ENCODE measurements at regions not wholly inside any gene's neighbourhood (a gene's known extent, or its start where the extent isn't known, plus 50 kb on each side); places are given as distances from the start of the nearest gene placed in this dataset.

DNA sequence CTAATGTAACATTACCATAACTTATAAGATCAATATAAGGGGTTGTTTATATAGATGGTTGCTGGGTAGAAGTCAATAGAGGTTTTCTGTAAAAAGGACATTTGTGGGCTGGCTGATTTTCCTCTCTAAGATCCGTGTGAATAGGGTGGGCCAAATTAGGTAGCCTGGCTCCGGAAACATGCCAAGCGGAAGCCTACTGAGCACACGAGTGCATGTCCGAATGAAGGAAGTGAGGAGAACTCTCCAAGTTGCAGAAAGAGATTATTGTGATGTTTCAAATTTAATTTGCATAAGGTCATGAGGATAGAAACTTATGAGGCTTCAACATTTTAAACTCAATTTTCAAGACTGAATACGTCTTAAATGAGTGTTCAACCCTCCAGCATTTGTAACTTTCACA is 356.7 kb downstream of the SNAPC1 start:
- H2AFZ ChIP-seq (ENCODE audit: low read depth, low read length, severe bottlenecking): no peak overlapping the region
- H3K4me3 ChIP-seq (ENCODE audit: insufficient read depth, low read length, poor library complexity, severe bottlenecking): no peak overlapping the region
- no peak overlapping the region for H3K27ac ChIP-seq (ENCODE audit: low read depth, low read length)
- no peaks in the 10 kb centered on the region for H3K79me2 ChIP-seq (ENCODE audit: insufficient read depth, low read length)
- H3F3A ChIP-seq (ENCODE audit: insufficient read depth): no peaks in the 10 kb centered on the region
- no peaks in the 10 kb centered on the region for H3K9me2 ChIP-seq (replicated peaks; ENCODE audit: insufficient read depth, low read length)
- no peak overlapping the region for H3K9ac ChIP-seq (ENCODE audit: low read length)
- H3K9me3 ChIP-seq (ENCODE audit: insufficient read depth, low read length): no peaks in the 10 kb centered on the region
- H3K4me2 ChIP-seq (ENCODE audit: low read depth, low read length, poor library complexity, severe bottlenecking): no peak overlapping the region
- no peaks in the 10 kb centered on the region for H3K36me3 ChIP-seq (ENCODE audit: low read length)
- no peaks in the 10 kb centered on the region for H3K27me3 ChIP-seq (ENCODE audit: low read length)
- no peak for TF ChIP-seq CTCF (IDR thresholded peaks at IDR 0.05; ENCODE audit: insufficient read depth, low read length, poor library complexity, severe bottlenecking)
- TF ChIP-seq EZH2phosphoT487 (conservative IDR thresholded peaks at IDR 0.05; ENCODE audit: low read length): no peak
- no peaks in the 10 kb centered on the region for H4K20me1 ChIP-seq (ENCODE audit: low read depth, low read length)

GRCh38 chr14:62123961-62124360 is 361.7 kb downstream of the SNAPC1 start:
- no peak overlapping the region for H3K9ac ChIP-seq (ENCODE audit: low read length)
- no peaks in the 10 kb centered on the region for H3F3A ChIP-seq (ENCODE audit: insufficient read depth)
- no peaks in the 10 kb centered on the region for H3K79me2 ChIP-seq (ENCODE audit: insufficient read depth, low read length)
- H3K9me3 ChIP-seq (ENCODE audit: insufficient read depth, low read length): no peaks in the 10 kb centered on the region
- no peak overlapping the region for H3K4me2 ChIP-seq (ENCODE audit: low read depth, low read length, poor library complexity, severe bottlenecking)
- H2AFZ ChIP-seq (ENCODE audit: low read depth, low read length, severe bottlenecking): no peak overlapping the region
- no peaks in the 10 kb centered on the region for H3K27me3 ChIP-seq (ENCODE audit: low read length)
- no peaks in the 10 kb centered on the region for H4K20me1 ChIP-seq (ENCODE audit: low read depth, low read length)
- H3K36me3 ChIP-seq (ENCODE audit: low read length): no peaks in the 10 kb centered on the region
- H3K4me3 ChIP-seq (ENCODE audit: insufficient read depth, low read length, poor library complexity, severe bottlenecking): no peak overlapping the region
- no peak for TF ChIP-seq CTCF (IDR thresholded peaks at IDR 0.05; ENCODE audit: insufficient read depth, low read length, poor library complexity, severe bottlenecking)
- TF ChIP-seq EZH2phosphoT487 (conservative IDR thresholded peaks at IDR 0.05; ENCODE audit: low read length): no peak
- H3K27ac ChIP-seq (ENCODE audit: low read depth, low read length): no peak overlapping the region
- H3K9me2 ChIP-seq (replicated peaks; ENCODE audit: insufficient read depth, low read length): no peaks in the 10 kb centered on the region

- Histone ChIP-seq H3K4me3 (ENCODE audit: insufficient read depth, low read length, poor library complexity, severe bottlenecking) (no peak overlapping the region), H3K79me2 (ENCODE audit: insufficient read depth, low read length) (no peaks in the 10 kb centered on the region), H3K4me2 (ENCODE audit: low read depth, low read length, poor library complexity, severe bottlenecking) (no peak overlapping the region), H3K27me3 (ENCODE audit: low read length) (no peaks in the 10 kb centered on the region), H3K36me3 (ENCODE audit: low read length) (no peaks in the 10 kb centered on the region), H3K9ac (ENCODE audit: low read length) (no peak overlapping the region), H2AFZ (ENCODE audit: low read depth, low read length, severe bottlenecking) (no peak overlapping the region), H3F3A (ENCODE audit: insufficient read depth) (no peaks in the 10 kb centered on the region), H3K9me3 (ENCODE audit: insufficient read depth, low read length) (no peaks in the 10 kb centered on the region), H3K9me2 (replicated peaks; ENCODE audit: insufficient read depth, low read length) (no peaks in the 10 kb centered on the region), H4K20me1 (ENCODE audit: low read depth, low read length) (no peaks in the 10 kb centered on the region), H3K27ac (ENCODE audit: low read depth, low read length) (no peak overlapping the region)
- TF ChIP-seq EZH2phosphoT487 (conservative IDR thresholded peaks at IDR 0.05; ENCODE audit: low read length) (no peak), CTCF (IDR thresholded peaks at IDR 0.05; ENCODE audit: insufficient read depth, low read length, poor library complexity, severe bottlenecking) (no peak)
Observed at GRCh38 chr14:62125793-62126192, 363.6 kb downstream of the SNAPC1 start.

All from SU-DHL-6 (cell line).